Endothelial cell of umbilical vein (primary cell): ENCODE measurements at regions not wholly inside any gene's neighbourhood (a gene's known extent, or its start where the extent isn't known, plus 50 kb on each side); places are given as distances from the start of the nearest gene placed in this dataset.

ENCODE experiments used
- BruUV-seq: library from RNA; stranded (reverse); fragments of 400-500 nt; replicated peaks from 2 replicates; lab custom pipeline; 2021; lab: Mats Ljungman, UMichigan
- CTCF ChIA-PET: fragments of 300-600, 350-600 bp; sonication (Branson Sonifier 250); formaldehyde crosslinking; loops from one replicate; lab custom pipeline; 2021; ENCODE audit warnings: antibody characterized with exemption, inconsistent platforms; lab: Charles Lee
- POLR2A ChIA-PET: fragments of 300-600, 350-600 bp; sonication (Branson Sonifier 250); formaldehyde crosslinking; loops from one replicate; lab custom pipeline; 2021; ENCODE audit warnings: antibody characterized with exemption, inconsistent platforms; lab: Charles Lee
- DNase-seq: peaks from one replicate; pipeline ENCODE4 v3.0.0-alpha.2; 2011; ENCODE audit warnings: low read depth, low spot score
- FAIRE-seq: peaks from 2 replicates; lab custom pipeline; 2011; peaks lifted over from hg19 to GRCh38; lab: Jason Lieb, UNC
- H2AFZ ChIP-seq: 2 replicates; pipeline ENCODE4 v1.6.0; 2012; ENCODE audit warnings: low read depth, low read length, control low read depth, inconsistent platforms
- H3K27ac ChIP-seq: 2 replicates; pipeline ENCODE4 v1.5.1; 2011; ENCODE audit warnings: low read depth, mild to moderate bottlenecking, control low read depth, low read length, moderate library complexity; ENCODE audit not compliant: insufficient read depth
- H3K27me3 ChIP-seq, 2 experiments: 2 replicates each; pipeline versions ENCODE4 v1.6.0 to v1.6.1; 2011; ENCODE audit warnings: low read length in 2 of 2, mixed read lengths in 1 of 2; ENCODE audit not compliant: control insufficient read depth in 2 of 2, insufficient read depth in 2 of 2
- H3K36me3 ChIP-seq, 2 experiments: 2 replicates in 1 of 2; 3 replicates in 1 of 2; pipeline ENCODE4 v1.5.1; 2011; ENCODE audit warnings: low read length in 2 of 2, mild to moderate bottlenecking in 1 of 2, moderate library complexity in 1 of 2; ENCODE audit not compliant: control insufficient read depth in 2 of 2, insufficient read depth in 2 of 2; ENCODE audit errors: extremely low read depth in 1 of 2
- H3K4me1 ChIP-seq: 3 replicates; pipeline ENCODE4 v1.5.1; 2011; ENCODE audit warnings: mild to moderate bottlenecking, low read length; ENCODE audit not compliant: control insufficient read depth, insufficient read depth; ENCODE audit errors: extremely low read depth
- H3K4me2 ChIP-seq: 2 replicates; pipeline ENCODE4 v1.6.1; 2011; ENCODE audit warnings: low read length, control low read depth, mixed read lengths; ENCODE audit not compliant: insufficient read depth
- H3K4me3 ChIP-seq, 3 experiments: fragments of 200-600 bp in 1 of 3; sonication (generic), shearing (Covaris generic) in 1 of 3; replicated peaks in 1 of 3; 2 replicates each; pipeline ENCODE4 v1.5.1; 2011 to 2016; ENCODE audit warnings: control low read depth in 3 of 3, low read length in 3 of 3, mild to moderate bottlenecking in 2 of 3, inconsistent platforms in 1 of 3, low read depth in 1 of 3, moderate library complexity in 1 of 3; ENCODE audit not compliant: insufficient read depth in 1 of 3
- H3K79me2 ChIP-seq: 2 replicates; pipeline ENCODE4 v1.6.0; 2012; ENCODE audit warnings: low read length, inconsistent platforms; ENCODE audit not compliant: control insufficient read depth, insufficient read depth
- H3K9ac ChIP-seq: replicated peaks from 2 replicates; pipeline ENCODE3; 2011; ENCODE audit warnings: low read length, control low read depth; ENCODE audit not compliant: insufficient read depth; ENCODE audit errors: extremely low read depth
- H3K9me1 ChIP-seq: replicated peaks from 3 replicates; pipeline ENCODE4 v1.6.0; 2011; ENCODE audit warnings: mild to moderate bottlenecking, low read length; ENCODE audit not compliant: control insufficient read depth, insufficient read depth; ENCODE audit errors: extremely low read depth
- H3K9me3 ChIP-seq: replicated peaks from 2 replicates; pipeline ENCODE4 v1.5.1; 2012; ENCODE audit warnings: low read length, inconsistent platforms; ENCODE audit not compliant: control insufficient read depth, insufficient read depth
- H4K20me1 ChIP-seq: replicated peaks from 2 replicates; pipeline ENCODE3; 2011; ENCODE audit warnings: mild to moderate bottlenecking, low read length; ENCODE audit not compliant: control insufficient read depth, insufficient read depth; ENCODE audit errors: extremely low read depth
- CTCF ChIP-seq, 2 donors: IDR thresholded peaks; 1 replicate in 1 of 2; 2 replicates in 1 of 2; pipeline ENCODE4 v1.5.1; 2011; ENCODE audit warnings: low read length in 2 of 2, mild to moderate bottlenecking in 2 of 2, moderate library complexity in 2 of 2, control low read depth in 1 of 2, inconsistent platforms in 1 of 2, low read depth in 1 of 2; ENCODE audit not compliant: insufficient read depth in 1 of 2; ENCODE audit errors: extremely low read depth in 1 of 2
- EZH2 ChIP-seq: IDR thresholded peaks from 2 replicates; pipeline ENCODE4 v1.6.1; 2012; ENCODE audit warnings: borderline replicate concordance, low read depth, mild to moderate bottlenecking, moderate library complexity, low read length, inconsistent platforms; ENCODE audit not compliant: severe bottlenecking
- FOS ChIP-seq: IDR thresholded peaks from 2 replicates; pipeline ENCODE4 v1.6.1; 2011; ENCODE audit warnings: mild to moderate bottlenecking, low read length, moderate library complexity, borderline replicate concordance; ENCODE audit not compliant: insufficient read depth
- GATA2 ChIP-seq: IDR thresholded peaks from 2 replicates; pipeline ENCODE4 v1.7.0; 2011; ENCODE audit warnings: low read depth, mild to moderate bottlenecking, moderate library complexity, mixed read lengths, low read length; ENCODE audit not compliant: insufficient read length, insufficient read depth
- JUN ChIP-seq: IDR thresholded peaks from 2 replicates; pipeline ENCODE4 v1.6.1; 2011; ENCODE audit warnings: borderline replicate concordance, low read depth; ENCODE audit not compliant: insufficient read length, insufficient read depth
- MAX ChIP-seq: IDR thresholded peaks from 2 replicates; pipeline ENCODE4 v1.6.1; 2011; ENCODE audit not compliant: insufficient read depth, insufficient read length
- MYC ChIP-seq: IDR thresholded peaks from one replicate; pipeline ENCODE4 v1.6.1; 2011; ENCODE audit warnings: mild to moderate bottlenecking, low read depth, low read length
- POLR2A ChIP-seq: IDR thresholded peaks from 2 replicates; pipeline ENCODE4 v1.6.1; 2012; ENCODE audit warnings: low read depth, mild to moderate bottlenecking, control low read depth, low read length
- POLR2AphosphoS5 ChIP-seq: IDR thresholded peaks from 2 replicates; pipeline ENCODE4 v1.6.1; 2012; ENCODE audit warnings: low read depth, mild to moderate bottlenecking, control low read depth, low read length, moderate library complexity; ENCODE audit not compliant: insufficient read depth
- dilution Hi-C: fragments of 300-500 bp; cut with MboI; formaldehyde crosslinking; loops from one replicate; pipeline ENCODE4 v1.15.0; 2019; ENCODE audit warnings: low sequenced_read_pairs; ENCODE audit not compliant: extremely low pct_ligation_motif_present
- intact Hi-C: fragments of 100-400 bp; cut with micrococcal nuclease; formaldehyde crosslinking; loops from one replicate; pipeline ENCODE4 v1.10.0; 2022

- CTCF ChIA-PET, result interaction anchor here (1.2 to 2.4 kb wide), 2 partner anchors 23 to 47 kb away, joined by 5 to 7 read pairs; no protein-coding TSS in a partner anchor
- no peak for FAIRE-seq
- intact Hi-C loops (no loop called here), dilution Hi-C loops (no loop called here)
- no TSS peak for BruUV-seq
- Histone ChIP-seq H3K27me3 (no peaks in the 10 kb centered on the region), H3K36me3 (no peaks in the 10 kb centered on the region), H3K79me2 (no peaks in the 10 kb centered on the region), H2AFZ (no peak overlapping the region), H3K4me2 (no peak overlapping the region), H3K27ac (no peak overlapping the region), H3K4me1 (no peaks in the 10 kb centered on the region), H3K4me3 (no peak overlapping the region), H4K20me1 (no peaks in the 10 kb centered on the region), H3K9ac (no peak overlapping the region), H3K9me3 (no peaks in the 10 kb centered on the region), H3K9me1 (no peaks in the 10 kb centered on the region)
- no peak for TF ChIP-seq GATA2
- no peak for TF ChIP-seq POLR2A
- no peak for TF ChIP-seq MYC
- no peak for TF ChIP-seq FOS
- TF ChIP-seq JUN, result no peak
- no peak for TF ChIP-seq POLR2AphosphoS5
- TF ChIP-seq MAX, result no peak
- TF ChIP-seq EZH2, result no peak
- no peak for TF ChIP-seq CTCF (IDR thresholded peaks at IDR 0.05; ENCODE audit: extremely low read depth in 1 of 2, insufficient read depth in 1 of 2, low read depth in 1 of 2, low read length in 2 of 2)
- POLR2A ChIA-PET, result no interaction called here
- DNase-seq, result no peak
Measured at GRCh38 chr2:40534528-40534927, 82.6 kb upstream of the SLC8A1 start.
